ENCODE measurements at regions not wholly inside any gene's neighbourhood (a gene's known extent, or its start where the extent isn't known, plus 50 kb on each side); places are given as distances from the start of the nearest gene placed in this dataset.
"Not testable (repeated sequence)": the region's sequence is repeated elsewhere in the genome, so short reads cannot be mapped to it uniquely, and the experiment has no call there.

DNA sequence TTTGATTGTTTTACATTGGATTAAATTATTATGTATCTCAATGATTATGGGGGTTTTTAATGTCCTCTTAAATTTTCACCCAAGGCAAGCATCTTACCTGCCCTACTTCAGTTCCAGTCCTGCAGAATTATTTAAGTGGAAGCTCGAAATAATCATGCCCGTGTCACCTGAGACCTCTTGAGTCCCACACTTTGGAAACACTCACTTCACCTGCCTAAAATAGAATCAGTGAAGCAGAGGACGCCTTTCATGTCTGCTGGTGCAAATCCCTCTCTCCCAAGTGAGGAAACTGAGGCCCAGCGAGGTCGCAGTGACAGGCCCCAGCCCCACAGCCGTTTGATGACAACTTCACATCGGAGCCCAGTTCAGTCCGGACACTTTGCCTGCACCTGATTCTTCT is 284.6 kb downstream of the C16orf95 start:
- no peak for DNase-seq (ENCODE audit: low read depth in 2 of 2)

DNA sequence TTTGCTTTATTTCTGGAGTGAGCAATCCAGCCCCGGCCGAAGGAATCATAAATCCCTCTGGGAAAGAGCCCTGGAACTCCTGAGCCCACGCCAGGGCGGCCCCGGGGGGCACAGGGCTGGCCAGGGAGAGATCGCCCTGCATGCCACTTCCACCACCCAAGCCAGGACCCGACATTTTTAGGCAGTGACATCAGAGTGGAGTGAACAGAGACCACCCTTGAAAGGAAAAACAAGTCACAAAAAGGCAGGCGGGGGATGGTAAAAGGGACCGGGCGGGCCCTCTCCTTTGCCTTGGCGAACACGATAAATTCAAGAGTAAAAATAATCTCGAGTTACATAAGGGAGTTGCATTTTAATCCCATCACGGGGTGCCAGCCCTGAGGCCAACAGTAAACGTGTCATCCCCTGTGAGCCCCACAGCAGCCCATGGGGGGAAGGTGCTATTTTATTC is 284.1 kb downstream of the C16orf95 start:
- DNase-seq (ENCODE audit: low read depth in 2 of 2) = no peak

- DNase-seq (ENCODE audit: low read depth in 2 of 2) = no peak
Observed at GRCh38 chr16:87033541-87034300, 283.5 kb downstream of the C16orf95 start.

DNA sequence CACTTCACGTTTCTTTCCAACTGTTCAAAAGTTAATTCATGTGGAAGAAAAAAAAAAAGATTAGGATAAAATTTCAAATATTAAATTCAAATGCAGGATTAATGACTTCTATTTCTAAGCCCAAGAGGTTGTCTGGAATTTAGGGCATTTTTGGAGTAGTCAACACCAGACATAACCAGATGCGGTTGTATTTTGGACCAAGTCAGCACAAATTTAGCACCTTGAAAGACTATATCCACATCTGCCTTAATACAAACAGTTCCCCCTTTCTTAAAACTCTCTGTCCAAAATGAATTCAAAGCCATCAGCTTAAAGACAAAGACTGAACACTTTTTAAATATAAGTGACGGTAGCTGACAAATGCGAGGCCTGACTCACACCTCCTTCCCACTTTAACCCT is 282.9 kb downstream of the C16orf95 start:
- DNase-seq (ENCODE audit: low read depth in 2 of 2) = no peak

DNA sequence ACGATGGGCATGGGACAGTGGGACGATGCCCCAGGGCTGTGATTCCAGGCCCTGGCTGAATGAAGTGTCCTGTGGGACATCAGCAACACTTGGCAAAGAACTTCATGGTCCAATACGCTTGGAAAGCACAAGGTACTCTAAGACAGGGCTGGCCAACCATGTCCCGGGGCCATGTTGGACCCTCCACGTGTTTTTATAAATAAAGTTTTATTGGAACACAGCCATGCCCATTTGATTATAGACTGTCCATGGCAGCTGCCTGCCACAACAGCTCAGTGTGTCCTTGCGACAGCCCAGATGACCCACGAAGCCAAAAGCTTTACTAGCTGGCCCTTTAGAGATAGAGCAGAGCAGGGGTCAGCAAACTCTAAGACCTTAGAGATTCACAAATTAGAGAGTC is 282.1 kb downstream of the C16orf95 start:
- DNase-seq (ENCODE audit: low read depth in 2 of 2) = no peak

DNA sequence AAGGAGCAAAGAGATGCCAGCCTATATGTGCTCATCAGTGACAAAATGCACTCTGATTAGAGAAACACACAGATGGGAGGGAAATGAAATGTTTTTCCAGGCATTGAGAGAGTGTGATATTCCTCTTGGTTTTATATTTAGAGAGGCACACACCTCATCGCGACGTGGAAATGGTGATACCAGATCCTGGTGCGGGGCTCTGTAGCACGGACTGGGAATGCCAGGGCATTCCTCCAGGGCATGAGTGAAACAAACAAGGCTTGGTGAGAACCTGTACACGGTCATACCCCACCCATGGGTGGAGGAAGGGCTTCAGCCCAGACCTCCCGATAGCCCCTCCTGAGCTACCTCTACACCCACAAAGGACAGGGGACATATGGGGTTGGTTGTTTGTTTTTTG is 280.2 kb downstream of the C16orf95 start:
- DNase-seq (ENCODE audit: low read depth in 2 of 2) = no peak

- DNase-seq (ENCODE audit: low read depth in 2 of 2) = not testable (repeated sequence)
Observed at GRCh38 chr16:87038528-87038927, 278.7 kb downstream of the C16orf95 start.

- DNase-seq (ENCODE audit: low read depth in 2 of 2) = no peak
Observed at GRCh38 chr16:87040169-87041117, 276.7 kb downstream of the C16orf95 start.

DNA sequence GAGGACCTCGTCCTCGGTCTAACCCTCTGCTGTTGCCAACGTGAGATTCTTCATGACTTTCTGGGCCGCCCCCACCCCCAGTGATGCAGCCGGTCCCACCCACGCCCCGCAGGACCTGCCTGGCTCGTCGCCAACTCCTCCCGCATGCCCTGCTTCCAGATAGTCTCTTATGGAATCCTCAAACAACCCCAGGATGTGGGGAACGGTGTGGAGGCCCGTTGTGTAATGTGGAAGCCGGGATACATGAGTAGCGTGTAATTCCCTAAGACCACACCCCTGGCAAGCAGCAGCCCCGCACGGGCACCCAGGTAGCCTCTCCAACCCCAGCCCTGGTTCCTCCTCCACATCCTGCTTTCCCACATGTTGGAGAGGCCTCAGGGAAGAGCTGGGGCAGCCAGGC is 275.9 kb downstream of the C16orf95 start:
- DNase-seq (ENCODE audit: low read depth in 2 of 2) = no peak

GRCh38 chr16:87042551-87043230 is 274.5 kb downstream of the C16orf95 start:
- DNase-seq (ENCODE audit: low read depth in 2 of 2) = no peak

- no peak for DNase-seq (ENCODE audit: low read depth in 2 of 2)
Observed at GRCh38 chr16:87043231-87044031, 273.8 kb downstream of the C16orf95 start.

DNA sequence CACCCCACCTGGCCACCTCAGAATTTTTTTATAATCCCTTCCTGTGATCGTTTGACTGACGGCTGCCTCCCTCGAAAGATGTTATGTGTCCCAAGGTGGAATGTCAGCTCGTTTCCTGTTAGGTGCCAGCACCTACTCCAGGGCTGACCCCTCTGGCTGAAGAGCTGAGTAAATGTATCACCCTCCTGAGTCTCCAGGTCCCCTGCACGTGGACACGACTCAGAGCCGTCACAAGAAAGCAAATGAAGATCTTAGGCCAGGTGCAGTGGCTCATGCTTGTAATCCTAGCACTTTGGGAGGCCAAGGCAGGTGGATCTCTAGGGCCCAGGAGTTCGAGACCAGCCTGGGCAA is 273.2 kb downstream of the C16orf95 start:
- DNase-seq (ENCODE audit: low read depth in 2 of 2) = no peak

GRCh38 chr16:87044829-87045228 is 272.4 kb downstream of the C16orf95 start:
- no peak for DNase-seq (ENCODE audit: low read depth in 2 of 2)

- no peak for DNase-seq (ENCODE audit: low read depth in 2 of 2)
Observed at GRCh38 chr16:87045466-87046216, 271.6 kb downstream of the C16orf95 start.

GRCh38 chr16:87046235-87046634 is 271.0 kb downstream of the C16orf95 start:
- DNase-seq (ENCODE audit: low read depth in 2 of 2) = no peak

GRCh38 chr16:87047221-87048037 is 269.8 kb downstream of the C16orf95 start:
- no peak for DNase-seq (ENCODE audit: low read depth in 2 of 2)

DNA sequence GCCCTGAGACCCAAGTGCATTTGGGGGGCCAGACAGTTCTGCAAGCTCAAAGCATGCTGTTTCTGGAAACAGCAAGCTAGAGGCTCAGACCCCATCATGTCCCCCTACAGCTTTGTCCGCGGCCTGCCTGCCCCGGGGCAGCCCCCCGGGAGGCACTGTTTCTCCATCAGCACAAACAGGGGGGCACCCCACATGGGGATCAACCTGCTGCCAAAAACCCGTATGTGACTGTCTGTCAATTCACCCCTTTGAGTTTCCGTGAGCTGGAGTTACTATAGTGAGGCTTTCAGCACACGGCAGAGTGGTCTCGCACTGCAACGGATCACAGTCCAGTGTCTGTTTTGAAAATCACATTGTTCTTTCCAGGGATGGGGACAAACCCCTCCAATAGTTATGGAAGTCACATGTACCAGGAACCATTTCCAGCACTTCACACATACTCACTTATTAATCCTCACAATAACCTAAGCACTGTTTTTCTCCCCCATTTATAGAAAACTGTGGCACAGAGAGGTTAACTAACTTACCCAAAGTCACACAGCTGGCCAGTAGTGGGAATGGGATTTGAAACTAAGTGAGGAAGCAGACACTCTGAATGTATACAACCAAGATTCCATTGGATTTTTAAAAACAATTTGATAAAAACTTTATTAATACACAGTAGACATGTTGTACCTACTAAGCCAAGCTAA is 269.0 kb downstream of the C16orf95 start:
- DNase-seq (ENCODE audit: low read depth in 2 of 2) = no peak

DNA sequence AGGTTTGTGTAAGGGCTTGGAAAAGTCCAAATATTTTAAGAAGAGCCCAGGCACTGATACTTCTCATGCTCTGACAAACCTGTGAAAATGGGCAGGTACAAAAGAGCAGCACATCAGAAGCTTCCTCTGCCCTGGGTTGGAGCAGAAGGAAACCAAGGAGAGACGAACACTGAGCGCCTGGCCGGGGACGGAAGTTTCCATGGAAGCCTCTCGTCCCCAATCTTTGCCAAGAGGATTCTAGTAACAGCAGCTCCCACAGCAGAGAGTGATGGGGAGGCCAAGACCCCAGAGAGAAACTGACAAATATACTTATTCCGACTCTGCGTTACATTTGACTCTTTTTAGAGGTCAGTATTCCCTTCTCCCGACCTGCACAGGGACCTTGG is 268.5 kb downstream of the C16orf95 start:
- DNase-seq (ENCODE audit: low read depth in 2 of 2) = no peak

- not testable (repeated sequence) for DNase-seq (ENCODE audit: low read depth in 2 of 2)
Observed at GRCh38 chr16:87049216-87049615, 268.0 kb downstream of the C16orf95 start.

Data from stimulated activated CD4-positive, alpha-beta T cell treated with anti-CD3 and anti-CD28 coated beads, Interleukin-12 subunit alpha, Interleukin-12 subunit beta, amount 100 ng/mL, for 24 hours (primary cell).